CD4-positive, alpha-beta T cell treated with Interferon alpha-2 for 1 hour (primary cell): ENCODE measurements at regions not wholly inside any gene's neighbourhood (a gene's known extent, or its start where the extent isn't known, plus 50 kb on each side); places are given as distances from the start of the nearest gene placed in this dataset.
A peak's percentile ranks its signal among the peaks of the same experiment; 100 is the strongest.
"Not testable (repeated sequence)": the region's sequence is repeated elsewhere in the genome, so short reads cannot be mapped to it uniquely, and the experiment has no call there.

Experiments
- DNase-seq, 2 donors: peaks; one replicate each; pipeline ENCODE4 v3.0.0-alpha.2; 2020 to 2022

DNA sequence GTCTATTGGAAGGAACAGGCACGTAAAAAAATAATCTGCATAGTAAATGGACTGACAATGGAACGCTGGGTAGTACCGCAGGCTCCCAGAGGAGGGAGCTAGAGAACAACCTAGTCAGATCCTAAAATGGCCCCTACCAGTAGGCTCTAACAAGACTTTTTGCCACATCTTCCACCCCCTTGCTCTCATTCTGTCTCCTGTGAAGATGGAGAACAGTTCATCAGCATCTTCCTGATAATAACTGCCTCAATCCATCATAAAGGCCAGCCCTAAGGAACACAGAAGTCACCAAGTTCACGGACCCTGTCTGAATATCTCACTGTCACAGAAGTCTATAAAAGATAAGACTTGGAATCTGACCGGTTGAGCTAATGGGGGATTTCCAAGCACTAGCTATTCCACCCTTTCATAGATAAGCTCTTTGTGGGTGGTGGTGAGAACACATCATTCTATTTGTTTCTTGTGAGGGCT, 133.4 kb downstream of the SLC1A3 start:
- peak; percentile 63 to 71 for DNase-seq

DNA sequence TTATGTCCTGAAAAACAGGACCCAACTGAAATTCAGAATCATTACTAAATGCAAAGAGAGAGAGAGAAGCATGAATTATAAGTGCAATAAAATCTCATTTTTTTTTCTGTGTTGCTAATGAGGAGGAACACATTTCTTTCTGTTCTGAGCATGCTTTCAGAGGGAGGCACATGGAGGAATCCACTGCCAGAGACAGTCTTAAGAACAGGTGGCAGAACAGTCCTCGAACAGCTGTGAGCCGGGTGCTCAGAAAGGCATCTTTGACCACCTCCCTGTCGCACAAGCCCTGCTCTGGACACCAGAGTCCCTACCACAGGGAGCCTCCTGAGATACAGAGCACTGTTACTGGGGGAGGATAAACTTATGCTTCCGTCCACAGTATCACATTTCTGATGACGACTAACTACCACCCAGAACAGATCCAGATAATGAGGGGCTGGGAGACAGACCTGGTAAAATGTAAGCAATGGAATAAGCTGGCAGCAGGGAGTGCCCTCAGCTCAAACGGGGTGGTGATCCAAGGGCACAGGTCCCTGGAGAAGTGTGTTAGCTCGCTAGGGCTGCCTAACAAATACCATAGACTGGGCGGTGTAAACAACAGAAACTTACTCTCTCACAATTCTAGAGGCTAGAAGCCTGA, 134.0 kb downstream of the SLC1A3 start:
- no peak for DNase-seq

DNA sequence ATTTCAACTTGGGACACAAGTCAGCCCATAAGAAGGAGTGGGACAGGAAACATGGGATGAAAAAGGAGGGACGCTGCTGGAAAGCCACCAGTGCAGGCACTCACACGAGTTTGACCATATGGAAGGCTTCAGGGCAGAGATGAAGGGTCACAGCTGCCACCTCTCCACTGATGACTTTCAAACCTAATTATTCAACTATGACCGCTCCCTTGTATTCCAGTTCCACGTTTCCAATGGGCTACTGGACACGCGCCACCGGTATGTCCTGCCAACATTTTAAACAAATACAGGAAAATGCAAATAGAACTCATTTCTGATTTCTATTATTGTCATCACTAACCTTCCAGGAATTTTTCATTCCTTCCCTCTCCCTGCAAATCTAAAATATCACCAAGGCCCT, 134.7 kb downstream of the SLC1A3 start:
- no peak for DNase-seq

DNA sequence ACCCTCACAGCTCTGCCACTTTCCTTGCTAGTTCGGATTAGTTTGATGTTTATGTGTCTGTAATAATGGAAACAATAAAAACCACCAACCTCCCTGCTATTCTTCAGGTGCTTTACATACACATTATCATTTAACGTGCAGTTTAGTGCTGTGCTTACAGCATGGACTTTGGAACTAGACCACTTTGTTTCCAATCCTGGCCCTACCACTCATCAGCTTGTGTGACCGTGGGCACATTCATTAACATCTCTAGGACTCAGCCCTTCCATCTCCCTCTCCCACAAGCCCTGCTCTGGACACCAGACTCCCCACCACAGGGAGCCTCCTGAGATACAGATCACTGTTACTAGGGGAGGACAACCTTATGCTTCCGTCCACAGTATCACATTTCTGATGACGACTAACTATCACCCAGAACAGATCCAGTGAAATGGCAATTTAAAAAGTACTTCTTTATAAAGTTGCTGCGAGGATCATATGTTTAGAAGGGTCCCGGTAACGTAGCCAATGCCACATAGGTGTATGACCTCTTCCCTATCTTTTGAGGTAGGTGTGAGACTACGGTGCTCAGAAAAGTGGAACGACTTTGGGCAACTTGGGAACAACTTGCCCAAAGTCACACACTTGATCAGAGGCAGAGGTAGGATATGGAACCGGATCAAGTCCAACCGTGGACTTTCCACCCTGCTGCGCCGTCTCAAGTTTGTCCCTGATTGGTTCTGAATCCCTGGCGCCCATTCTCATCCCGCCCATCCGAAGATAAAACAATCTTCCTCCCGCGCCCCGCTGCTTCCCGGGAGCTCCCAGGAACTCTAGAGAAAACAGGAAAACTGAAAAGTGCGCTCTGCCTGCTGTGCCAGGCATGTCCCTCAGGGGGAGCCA, 132.4 kb upstream of the NIPBL start:
- DNase-seq, result no peak

DNA sequence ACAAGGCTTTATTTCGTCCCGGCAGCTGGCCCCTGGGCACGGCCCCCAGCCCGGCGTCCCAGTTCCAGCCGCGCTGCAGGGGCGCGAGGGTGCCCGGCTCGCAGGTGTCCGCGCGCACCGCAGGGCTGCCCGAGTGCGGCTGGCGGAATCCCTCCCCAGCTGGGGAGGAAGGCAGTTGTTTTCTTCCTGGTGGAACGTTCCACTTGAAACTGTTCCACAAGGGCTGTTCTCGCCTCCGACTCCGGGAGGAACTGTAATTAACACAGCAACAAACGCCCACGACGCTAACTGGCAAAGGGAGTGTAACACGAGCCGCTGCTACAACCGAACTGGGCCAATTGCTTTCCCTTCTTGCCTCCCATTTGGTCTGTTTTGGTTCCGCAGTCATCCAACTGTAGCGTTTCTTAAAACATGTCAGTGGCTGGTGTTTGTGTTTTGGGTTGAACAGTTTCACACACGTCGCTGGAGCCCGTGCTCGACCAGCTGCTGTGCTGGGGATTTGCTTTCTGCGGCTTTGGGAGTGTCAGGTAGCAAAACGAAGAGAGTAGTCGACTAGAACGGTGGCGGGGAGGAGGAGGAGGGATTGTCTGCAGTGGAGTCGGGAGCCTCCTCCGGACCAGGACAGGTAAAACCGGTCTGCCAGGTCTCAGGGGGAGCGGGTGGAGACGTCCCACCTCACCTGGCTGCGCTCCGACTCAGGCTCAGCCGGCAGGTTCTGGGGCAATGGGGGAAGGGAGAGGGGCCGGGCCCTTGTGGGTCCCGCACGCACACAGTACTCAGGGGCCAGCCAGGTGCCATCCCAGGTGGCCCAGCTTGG, 131.6 kb upstream of the NIPBL start:
- DNase-seq, result peak; percentile 9 to 18

DNA sequence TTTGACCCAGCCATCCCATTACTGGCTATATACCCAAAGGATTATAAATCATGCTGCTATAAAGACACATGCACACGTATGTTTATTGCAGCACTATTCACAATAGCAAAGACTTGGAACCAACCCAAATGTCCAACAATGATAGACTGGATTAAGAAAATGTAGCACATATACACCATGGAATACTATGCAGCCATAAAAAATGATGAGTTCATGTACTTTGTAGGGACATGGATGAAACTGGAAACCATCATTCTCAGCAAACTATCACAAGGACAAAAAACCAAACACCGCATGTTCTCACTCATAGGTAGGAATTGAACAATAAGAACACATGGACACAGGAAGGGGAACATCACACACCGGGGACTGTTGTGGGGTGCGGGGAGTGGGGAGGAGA, 128.8 kb upstream of the NIPBL start:
- DNase-seq, result not testable (repeated sequence)

DNA sequence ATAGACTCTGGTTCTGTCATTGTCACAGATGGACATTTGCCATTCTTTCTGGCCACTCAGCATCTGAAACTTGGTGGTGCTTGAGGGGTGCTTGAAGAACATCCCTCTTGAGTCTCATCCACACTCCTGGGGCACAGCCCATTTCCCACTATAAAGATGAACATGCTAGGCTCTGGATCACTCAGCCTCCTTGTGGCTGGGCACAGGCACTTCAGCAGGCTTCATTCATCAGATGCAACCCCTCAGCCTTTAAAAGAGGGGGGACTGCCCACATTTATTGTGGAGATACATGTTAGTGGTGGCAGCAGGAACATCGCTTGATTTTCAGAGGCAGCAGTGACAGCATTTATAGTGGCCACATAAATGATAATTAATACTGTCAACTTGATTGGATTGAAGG, 124.7 kb upstream of the NIPBL start:
- no peak for DNase-seq

DNA sequence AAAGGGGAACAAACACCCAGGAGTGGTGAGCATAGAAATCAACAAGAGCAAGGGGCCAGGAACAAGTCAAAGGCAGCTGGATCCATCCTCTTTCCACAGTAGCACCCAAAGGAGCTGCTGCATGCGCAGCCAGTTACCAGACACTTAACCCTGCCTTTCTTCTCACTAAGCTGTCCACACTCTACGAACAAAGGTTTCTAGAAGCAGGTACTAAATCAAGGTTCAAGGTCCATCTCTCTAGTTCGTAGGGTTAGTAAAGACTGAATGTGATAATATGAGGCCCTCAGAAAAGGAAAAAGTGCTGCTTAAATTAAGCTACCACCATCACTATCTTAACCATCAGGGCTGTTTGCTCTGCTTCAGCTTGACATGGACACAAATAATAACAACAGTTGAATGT, 121.2 kb upstream of the NIPBL start:
- DNase-seq, result no peak

DNA sequence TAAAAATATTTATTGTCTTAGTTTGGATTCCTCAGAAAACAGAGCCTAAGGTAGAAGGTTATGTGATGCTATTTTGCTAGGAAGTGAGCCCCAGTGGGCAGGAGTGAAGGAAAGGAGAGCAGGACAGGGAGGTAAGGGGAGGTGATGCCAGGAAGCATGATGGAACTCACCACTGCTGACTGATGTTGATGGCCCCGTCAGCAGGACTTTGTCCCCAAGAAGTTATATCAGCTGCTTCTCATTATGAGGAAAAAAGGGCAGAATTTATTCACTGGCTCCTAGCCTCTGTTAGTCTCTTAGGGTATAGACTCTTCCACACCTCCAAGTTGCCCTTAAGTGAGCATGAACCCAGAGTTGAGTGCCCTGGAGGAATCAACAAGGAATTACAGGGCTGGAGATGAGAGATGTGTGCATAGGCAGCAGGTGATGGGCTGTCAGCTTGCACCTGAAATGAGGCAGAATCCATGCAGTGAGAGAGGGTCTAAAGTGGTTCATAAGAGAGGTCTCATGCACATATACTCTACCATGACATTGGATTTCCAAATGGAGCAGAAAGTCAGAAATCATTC, 120.6 kb upstream of the NIPBL start:
- DNase-seq, result no peak

DNA sequence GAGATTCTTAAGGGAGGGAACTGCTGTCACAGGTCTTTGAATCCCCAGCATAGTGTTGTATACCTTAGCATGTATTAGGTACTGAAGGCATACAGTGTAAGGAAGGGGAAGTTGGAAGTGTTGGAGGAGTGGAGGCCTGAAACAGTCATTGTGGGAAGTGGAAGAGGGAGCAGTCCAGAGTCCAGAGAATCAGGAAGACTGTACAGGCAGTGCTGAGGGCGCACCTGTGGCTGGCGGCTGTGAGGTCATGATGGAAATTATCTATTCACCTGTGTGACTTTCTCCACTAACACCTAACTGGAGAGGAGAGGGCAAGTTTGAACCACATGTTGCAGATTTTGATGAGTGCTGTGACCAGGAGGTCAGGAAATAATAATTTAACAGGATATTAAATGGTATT, 119.7 kb upstream of the NIPBL start:
- DNase-seq, result no peak

DNA sequence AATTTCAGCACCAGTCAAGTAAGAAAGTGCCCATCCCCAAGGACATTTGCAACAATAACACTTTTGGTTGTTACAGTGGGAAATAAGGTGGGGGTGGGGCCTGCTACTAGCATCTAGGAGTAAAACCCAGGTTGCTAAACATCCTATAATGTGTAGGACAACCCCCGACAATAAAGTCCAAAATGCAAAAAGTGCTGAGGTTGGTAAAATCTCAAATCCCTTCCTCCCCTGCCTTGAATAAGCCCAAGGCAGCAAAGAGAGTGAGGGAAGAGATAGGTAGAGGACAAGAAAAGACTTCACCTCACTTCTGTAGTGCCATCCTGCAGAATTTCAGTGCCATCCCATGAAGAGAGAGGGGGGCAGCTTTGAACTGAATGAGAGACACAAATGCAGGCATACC, 117.5 kb upstream of the NIPBL start:
- DNase-seq, result no peak

DNA sequence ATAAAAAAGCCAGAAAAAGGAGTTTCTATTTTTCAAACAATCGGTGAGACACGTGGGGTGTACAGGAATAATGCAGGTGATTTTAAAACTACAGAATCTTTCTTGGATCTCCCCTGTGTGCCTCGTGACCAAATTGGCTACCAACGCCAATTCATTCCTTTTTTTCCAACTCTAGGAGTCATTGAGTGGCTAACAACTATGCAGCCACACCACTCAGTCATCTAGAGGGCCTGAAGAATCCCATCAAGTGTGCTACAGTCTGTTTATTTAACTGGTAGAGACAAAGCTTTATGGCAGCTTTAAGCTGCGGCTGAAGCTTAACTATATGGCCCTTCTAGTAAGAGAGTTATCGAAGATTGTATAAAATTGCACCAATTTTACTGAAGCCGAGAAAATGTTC, 113.1 kb upstream of the NIPBL start:
- DNase-seq, result no peak

DNA sequence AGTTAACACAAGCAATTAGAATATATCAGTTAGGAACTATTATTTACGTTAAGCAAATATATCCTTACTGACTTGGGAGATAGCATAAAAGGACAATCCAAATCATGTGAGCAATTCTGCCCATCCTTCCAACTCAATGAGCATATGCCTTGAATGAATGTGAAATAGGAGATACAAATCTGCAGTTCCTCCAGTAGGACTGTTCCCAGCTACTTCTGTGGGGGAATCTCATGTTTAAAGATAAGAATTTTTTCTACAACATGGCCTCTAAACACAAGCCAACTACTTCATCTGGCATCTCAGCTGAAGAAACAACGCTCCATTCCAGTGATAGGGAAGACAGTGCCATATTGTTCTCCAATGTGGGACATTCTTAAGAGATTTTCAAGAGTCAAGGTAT, 110.7 kb upstream of the NIPBL start:
- no peak for DNase-seq

DNA sequence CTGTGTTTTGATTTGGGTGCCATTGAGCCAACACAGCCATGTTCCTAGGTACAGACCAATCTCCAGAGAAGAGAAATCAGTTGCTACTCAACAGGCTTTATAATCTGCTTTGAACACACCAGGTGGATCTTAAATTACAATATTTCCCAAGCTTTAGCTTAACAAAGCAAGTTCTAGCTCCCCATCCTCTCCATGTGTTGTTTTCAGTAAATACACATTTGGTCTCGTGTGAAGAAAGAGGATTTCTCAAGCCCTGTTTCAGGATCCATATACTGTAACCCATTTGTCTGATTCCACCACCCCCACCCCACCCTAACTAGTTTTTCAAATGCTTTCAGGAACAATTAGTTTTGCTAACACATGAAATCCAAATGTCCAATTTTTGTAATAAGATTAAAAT, 109.6 kb upstream of the NIPBL start:
- DNase-seq, result no peak

DNA sequence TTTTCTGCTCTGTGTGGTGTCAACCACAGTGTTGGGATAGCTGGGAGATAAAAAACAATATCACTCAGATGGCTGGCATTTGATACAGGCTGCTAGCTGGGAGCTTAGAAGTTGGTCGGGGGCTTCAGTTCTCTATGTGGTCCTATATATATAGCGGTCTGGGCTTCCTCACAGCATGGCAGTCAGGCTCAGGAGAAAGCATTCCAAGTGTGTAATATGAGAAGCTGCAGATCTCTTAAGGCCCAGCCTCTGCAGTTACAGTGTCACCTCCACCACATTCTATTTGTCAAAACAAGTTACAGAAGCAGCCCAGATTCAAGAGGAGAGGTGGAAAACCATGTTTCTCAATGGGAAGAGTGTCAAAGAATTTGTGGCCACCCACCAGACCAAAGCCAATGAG, 108.1 kb upstream of the NIPBL start:
- no peak for DNase-seq

DNA sequence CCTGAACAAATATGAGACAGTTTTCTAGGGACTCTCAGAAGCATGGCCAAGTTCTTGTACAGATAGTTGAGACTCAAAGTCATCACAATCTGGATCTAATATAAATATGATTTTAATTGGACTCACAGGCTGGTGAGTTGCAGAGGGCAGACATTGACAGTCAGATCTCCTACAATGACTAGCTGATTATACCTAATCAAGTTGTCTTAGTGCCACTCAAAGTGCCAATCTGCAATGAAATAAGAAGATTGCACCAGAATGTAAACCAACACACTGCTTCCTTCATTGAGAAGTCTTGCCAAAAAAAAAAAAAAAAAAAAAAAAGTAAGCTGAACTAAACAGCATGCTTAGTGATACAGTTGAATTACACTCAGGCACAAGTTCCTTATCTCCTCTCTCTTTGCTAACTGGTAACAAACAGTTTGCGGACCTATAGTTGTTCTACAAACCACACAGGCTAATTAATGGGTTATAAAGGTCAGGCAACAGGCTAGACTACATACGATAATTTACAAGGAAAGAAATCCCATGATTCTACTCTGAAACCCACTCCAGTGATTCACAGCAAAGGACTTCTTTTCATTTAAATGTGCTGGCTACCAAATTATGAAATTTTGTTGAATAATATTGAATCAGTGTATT, 107.3 kb upstream of the NIPBL start:
- no peak for DNase-seq

DNA sequence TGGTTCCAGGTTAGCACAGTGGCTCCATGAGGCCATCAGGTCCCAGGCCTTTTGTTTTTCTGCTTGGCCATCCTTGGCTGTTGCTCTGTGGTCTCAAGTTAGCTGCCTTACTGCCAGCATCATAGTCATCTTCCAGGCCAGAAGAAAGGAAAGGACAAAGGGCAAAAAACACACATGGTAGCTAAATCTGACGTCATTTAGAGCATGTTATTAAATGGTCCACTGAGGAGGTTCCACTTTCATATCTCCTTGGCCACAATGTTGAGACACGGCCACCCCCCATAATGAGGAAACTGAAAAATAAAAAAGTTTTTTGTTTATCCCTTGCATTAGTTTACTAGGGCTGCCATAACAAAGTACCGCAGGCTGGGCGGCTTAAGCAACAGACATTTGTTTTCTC, 106.4 kb upstream of the NIPBL start:
- no peak for DNase-seq

DNA sequence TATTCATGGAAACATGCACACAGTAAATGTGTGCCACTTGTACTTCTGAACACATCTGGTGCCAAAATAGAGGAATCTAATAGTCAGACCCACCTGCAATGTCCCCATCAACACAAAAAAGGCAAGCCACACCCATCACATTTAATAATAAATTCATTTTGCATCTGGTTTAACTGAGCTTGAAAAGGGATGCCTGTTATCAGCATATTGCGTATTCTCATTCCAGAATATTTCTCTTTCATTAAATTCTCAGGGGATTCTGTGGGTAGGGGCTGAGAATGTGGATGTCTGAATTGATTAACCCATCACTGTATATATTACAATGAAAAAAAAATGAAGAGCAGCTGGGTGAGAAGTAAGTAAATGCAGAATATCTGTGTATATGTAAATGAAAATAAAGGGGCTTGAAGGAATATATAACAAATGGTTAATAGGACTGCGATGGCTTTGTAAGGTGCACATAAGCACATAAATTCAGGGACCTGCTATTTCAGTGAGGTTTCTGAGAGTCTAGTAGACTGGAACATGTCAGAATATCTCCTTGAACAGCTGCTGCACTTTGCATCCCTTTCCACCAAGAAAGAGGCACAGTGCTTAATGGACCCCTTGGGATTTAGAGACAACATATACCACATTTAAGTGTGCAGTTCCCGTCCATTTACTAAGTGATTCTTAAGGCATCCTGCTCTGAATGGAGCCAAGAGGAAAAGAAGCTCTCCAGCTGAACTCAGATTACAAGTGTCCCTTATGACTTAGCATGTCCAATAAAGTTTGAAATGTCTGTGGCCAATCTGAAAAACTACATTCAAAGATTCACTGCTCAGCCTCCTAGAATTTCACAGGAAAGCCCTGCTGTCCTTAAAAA, 104.1 kb upstream of the NIPBL start:
- no peak for DNase-seq

DNA sequence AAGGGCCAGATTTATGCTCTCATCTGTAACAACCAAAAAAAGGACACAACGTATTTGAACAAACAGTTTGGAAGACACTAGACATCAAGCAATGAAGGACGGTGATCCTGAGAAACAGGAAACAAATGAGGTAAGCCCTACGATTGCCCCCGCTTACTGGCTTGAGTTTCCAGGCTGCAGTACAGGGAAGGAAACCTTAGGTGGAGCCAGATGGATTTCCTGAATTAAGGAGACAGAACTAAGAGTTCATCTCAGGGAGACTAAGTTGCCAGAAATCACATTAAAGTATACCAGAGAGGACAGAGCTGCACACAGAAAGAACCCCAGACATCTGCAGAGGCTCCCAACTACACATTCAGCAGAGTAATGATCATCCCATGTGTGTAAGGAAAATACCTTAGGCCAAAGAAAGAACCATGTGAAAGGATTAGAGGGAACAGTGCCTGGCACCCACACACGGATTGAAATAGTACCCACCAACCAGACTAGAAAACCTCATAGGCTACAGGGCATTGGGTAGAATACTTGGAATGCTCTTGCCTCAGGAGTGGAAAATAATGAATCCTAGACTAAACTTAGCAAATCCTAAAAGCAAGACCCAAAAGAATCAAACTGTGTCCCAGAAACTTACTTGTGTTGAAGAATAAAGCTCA, 99.3 kb upstream of the NIPBL start:
- no peak for DNase-seq

DNA sequence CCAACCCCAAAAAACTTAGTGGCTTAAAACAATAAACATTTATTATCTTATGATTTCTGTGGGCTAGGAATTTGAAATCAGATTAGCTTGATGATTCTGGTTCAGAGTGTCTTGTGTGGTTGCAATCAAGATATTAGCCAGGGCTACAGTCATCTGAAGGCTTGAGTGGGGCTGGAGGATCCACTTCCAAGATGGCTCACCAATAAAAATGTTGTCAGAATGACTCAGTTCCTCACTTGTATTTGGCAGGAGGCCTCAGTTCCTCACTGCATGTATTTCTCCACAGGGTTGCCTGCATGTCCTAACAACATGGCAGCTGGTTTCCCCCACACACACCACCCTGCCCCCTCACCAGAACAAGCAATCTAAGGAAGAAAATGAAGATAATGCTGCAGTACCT, 98.2 kb upstream of the NIPBL start:
- DNase-seq, result no peak

DNA sequence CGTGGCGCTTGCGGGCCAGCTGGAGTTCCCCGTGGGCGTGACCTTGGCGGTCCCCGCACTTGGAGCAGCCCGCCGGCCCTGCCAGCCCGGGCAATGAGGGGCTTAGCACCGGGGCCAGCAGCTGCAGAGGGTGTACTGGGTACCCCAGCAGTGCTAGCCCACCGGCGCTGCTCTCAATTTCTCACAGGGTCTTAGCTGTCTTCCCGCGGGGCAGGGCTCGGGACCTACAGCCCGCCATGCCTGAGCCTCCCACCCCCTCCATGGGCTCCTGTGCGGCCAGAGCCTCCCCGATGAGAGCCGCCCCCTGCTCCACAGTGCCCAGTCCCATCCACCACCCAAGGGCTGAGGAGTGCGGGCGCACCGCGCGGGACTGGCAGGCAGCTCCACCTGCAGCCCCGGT, 94.0 kb upstream of the NIPBL start:
- DNase-seq, result not testable (repeated sequence)
